Pulmonary artery endothelial cell (primary cell): ENCODE measurements at regions not wholly inside any gene's neighbourhood (a gene's known extent, or its start where the extent isn't known, plus 50 kb on each side); places are given as distances from the start of the nearest gene placed in this dataset.
"Not testable (repeated sequence)": the region's sequence is repeated elsewhere in the genome, so short reads cannot be mapped to it uniquely, and the experiment has no call there.

Source experiments
- DNase-seq: peaks from one replicate; pipeline ENCODE4 v3.0.0-alpha.2; 2011; ENCODE audit warnings: low read depth, low spot score

- no peak for DNase-seq
Measured at GRCh38 chr7:84941936-84942335, 244.9 kb downstream of the SEMA3D start.

- DNase-seq = no peak
Measured at GRCh38 chr7:84941291-84941690, 245.6 kb downstream of the SEMA3D start.

GRCh38 chr7:84939888-84940287 lies 247.0 kb downstream of the SEMA3D start:
- no peak for DNase-seq

GRCh38 chr7:84939442-84939841 lies 247.4 kb downstream of the SEMA3D start:
- DNase-seq = no peak

GRCh38 chr7:84924353-84924752 lies 262.5 kb downstream of the SEMA3D start:
- no peak for DNase-seq

GRCh38 chr7:84923348-84923747 lies 263.5 kb downstream of the SEMA3D start:
- no peak for DNase-seq

- DNase-seq = no peak
Measured at GRCh38 chr7:84921154-84921553, 265.7 kb downstream of the SEMA3D start.

- not testable (repeated sequence) for DNase-seq
Measured at GRCh38 chr7:84916973-84917372, 269.9 kb downstream of the SEMA3D start.

GRCh38 chr7:84916161-84916560 lies 270.7 kb downstream of the SEMA3D start:
- no peak for DNase-seq

- DNase-seq = no peak
Measured at GRCh38 chr7:84914598-84914997, 272.3 kb downstream of the SEMA3D start.

- no peak for DNase-seq
Measured at GRCh38 chr7:84913731-84914130, 273.1 kb downstream of the SEMA3D start.

GRCh38 chr7:84912993-84913635 lies 273.7 kb downstream of the SEMA3D start:
- DNase-seq = no peak

GRCh38 chr7:84912537-84912936 lies 274.3 kb downstream of the SEMA3D start:
- DNase-seq = no peak

- DNase-seq = no peak
Measured at GRCh38 chr7:84912018-84912417, 274.8 kb downstream of the SEMA3D start.

GRCh38 chr7:84911077-84911476 lies 275.8 kb downstream of the SEMA3D start:
- DNase-seq = no peak

GRCh38 chr7:84910322-84910721 lies 276.5 kb downstream of the SEMA3D start:
- not testable (repeated sequence) for DNase-seq

GRCh38 chr7:84908196-84908793 lies 278.6 kb downstream of the SEMA3D start:
- DNase-seq = no peak

- no peak for DNase-seq
Measured at GRCh38 chr7:84906889-84907288, 280.0 kb downstream of the SEMA3D start.

- DNase-seq = no peak
Measured at GRCh38 chr7:84904561-84904960, 282.3 kb downstream of the SEMA3D start.

- DNase-seq = no peak
Measured at GRCh38 chr7:84901366-84901765, 285.5 kb downstream of the SEMA3D start.

- no peak for DNase-seq
Measured at GRCh38 chr7:84900215-84900614, 286.6 kb downstream of the SEMA3D start.

- DNase-seq = no peak
Measured at GRCh38 chr7:84895563-84895962, 291.3 kb downstream of the SEMA3D start.

GRCh38 chr7:84883570-84883969 lies 303.3 kb downstream of the SEMA3D start:
- DNase-seq = not testable (repeated sequence)
